Endothelial cell of umbilical vein (primary cell): ENCODE measurements at regions not wholly inside any gene's neighbourhood (a gene's known extent, or its start where the extent isn't known, plus 50 kb on each side); places are given as distances from the start of the nearest gene placed in this dataset.

Source experiments
- BruUV-seq: library from RNA; stranded (reverse); fragments of 400-500 nt; replicated peaks from 2 replicates; lab custom pipeline; 2021; lab: Mats Ljungman, UMichigan
- CTCF ChIA-PET: fragments of 300-600, 350-600 bp; sonication (Branson Sonifier 250); formaldehyde crosslinking; loops from one replicate; lab custom pipeline; 2021; ENCODE audit warnings: antibody characterized with exemption, inconsistent platforms; lab: Charles Lee
- POLR2A ChIA-PET: fragments of 300-600, 350-600 bp; sonication (Branson Sonifier 250); formaldehyde crosslinking; loops from one replicate; lab custom pipeline; 2021; ENCODE audit warnings: antibody characterized with exemption, inconsistent platforms; lab: Charles Lee
- DNase-seq: peaks from one replicate; pipeline ENCODE4 v3.0.0-alpha.2; 2011; ENCODE audit warnings: low read depth, low spot score
- FAIRE-seq: peaks from 2 replicates; lab custom pipeline; 2011; peaks lifted over from hg19 to GRCh38; lab: Jason Lieb, UNC
- H2AFZ ChIP-seq: 2 replicates; pipeline ENCODE4 v1.6.0; 2012; ENCODE audit warnings: low read depth, low read length, control low read depth, inconsistent platforms
- H3K27ac ChIP-seq: 2 replicates; pipeline ENCODE4 v1.5.1; 2011; ENCODE audit warnings: low read depth, mild to moderate bottlenecking, control low read depth, low read length, moderate library complexity; ENCODE audit not compliant: insufficient read depth
- H3K27me3 ChIP-seq, 2 experiments: 2 replicates each; pipeline versions ENCODE4 v1.6.0 to v1.6.1; 2011; ENCODE audit warnings: low read length in 2 of 2, mixed read lengths in 1 of 2; ENCODE audit not compliant: control insufficient read depth in 2 of 2, insufficient read depth in 2 of 2
- H3K36me3 ChIP-seq, 2 experiments: 2 replicates in 1 of 2; 3 replicates in 1 of 2; pipeline ENCODE4 v1.5.1; 2011; ENCODE audit warnings: low read length in 2 of 2, mild to moderate bottlenecking in 1 of 2, moderate library complexity in 1 of 2; ENCODE audit not compliant: control insufficient read depth in 2 of 2, insufficient read depth in 2 of 2; ENCODE audit errors: extremely low read depth in 1 of 2
- H3K4me1 ChIP-seq: 3 replicates; pipeline ENCODE4 v1.5.1; 2011; ENCODE audit warnings: mild to moderate bottlenecking, low read length; ENCODE audit not compliant: control insufficient read depth, insufficient read depth; ENCODE audit errors: extremely low read depth
- H3K4me2 ChIP-seq: 2 replicates; pipeline ENCODE4 v1.6.1; 2011; ENCODE audit warnings: low read length, control low read depth, mixed read lengths; ENCODE audit not compliant: insufficient read depth
- H3K4me3 ChIP-seq, 3 experiments: fragments of 200-600 bp in 1 of 3; sonication (generic), shearing (Covaris generic) in 1 of 3; replicated peaks in 1 of 3; 2 replicates each; pipeline ENCODE4 v1.5.1; 2011 to 2016; ENCODE audit warnings: control low read depth in 3 of 3, low read length in 3 of 3, mild to moderate bottlenecking in 2 of 3, inconsistent platforms in 1 of 3, low read depth in 1 of 3, moderate library complexity in 1 of 3; ENCODE audit not compliant: insufficient read depth in 1 of 3
- H3K79me2 ChIP-seq: 2 replicates; pipeline ENCODE4 v1.6.0; 2012; ENCODE audit warnings: low read length, inconsistent platforms; ENCODE audit not compliant: control insufficient read depth, insufficient read depth
- H3K9ac ChIP-seq: replicated peaks from 2 replicates; pipeline ENCODE3; 2011; ENCODE audit warnings: low read length, control low read depth; ENCODE audit not compliant: insufficient read depth; ENCODE audit errors: extremely low read depth
- H3K9me1 ChIP-seq: replicated peaks from 3 replicates; pipeline ENCODE4 v1.6.0; 2011; ENCODE audit warnings: mild to moderate bottlenecking, low read length; ENCODE audit not compliant: control insufficient read depth, insufficient read depth; ENCODE audit errors: extremely low read depth
- H3K9me3 ChIP-seq: replicated peaks from 2 replicates; pipeline ENCODE4 v1.5.1; 2012; ENCODE audit warnings: low read length, inconsistent platforms; ENCODE audit not compliant: control insufficient read depth, insufficient read depth
- H4K20me1 ChIP-seq: replicated peaks from 2 replicates; pipeline ENCODE3; 2011; ENCODE audit warnings: mild to moderate bottlenecking, low read length; ENCODE audit not compliant: control insufficient read depth, insufficient read depth; ENCODE audit errors: extremely low read depth
- EZH2 ChIP-seq: IDR thresholded peaks from 2 replicates; pipeline ENCODE4 v1.6.1; 2012; ENCODE audit warnings: borderline replicate concordance, low read depth, mild to moderate bottlenecking, moderate library complexity, low read length, inconsistent platforms; ENCODE audit not compliant: severe bottlenecking
- FOS ChIP-seq: IDR thresholded peaks from 2 replicates; pipeline ENCODE4 v1.6.1; 2011; ENCODE audit warnings: mild to moderate bottlenecking, low read length, moderate library complexity, borderline replicate concordance; ENCODE audit not compliant: insufficient read depth
- GATA2 ChIP-seq: IDR thresholded peaks from 2 replicates; pipeline ENCODE4 v1.7.0; 2011; ENCODE audit warnings: low read depth, mild to moderate bottlenecking, moderate library complexity, mixed read lengths, low read length; ENCODE audit not compliant: insufficient read length, insufficient read depth
- JUN ChIP-seq: IDR thresholded peaks from 2 replicates; pipeline ENCODE4 v1.6.1; 2011; ENCODE audit warnings: borderline replicate concordance, low read depth; ENCODE audit not compliant: insufficient read length, insufficient read depth
- MYC ChIP-seq: IDR thresholded peaks from one replicate; pipeline ENCODE4 v1.6.1; 2011; ENCODE audit warnings: mild to moderate bottlenecking, low read depth, low read length
- POLR2A ChIP-seq: IDR thresholded peaks from 2 replicates; pipeline ENCODE4 v1.6.1; 2012; ENCODE audit warnings: low read depth, mild to moderate bottlenecking, control low read depth, low read length
- POLR2AphosphoS5 ChIP-seq: IDR thresholded peaks from 2 replicates; pipeline ENCODE4 v1.6.1; 2012; ENCODE audit warnings: low read depth, mild to moderate bottlenecking, control low read depth, low read length, moderate library complexity; ENCODE audit not compliant: insufficient read depth
- dilution Hi-C: fragments of 300-500 bp; cut with MboI; formaldehyde crosslinking; loops from one replicate; pipeline ENCODE4 v1.15.0; 2019; ENCODE audit warnings: low sequenced_read_pairs; ENCODE audit not compliant: extremely low pct_ligation_motif_present
- intact Hi-C: fragments of 100-400 bp; cut with micrococcal nuclease; formaldehyde crosslinking; loops from one replicate; pipeline ENCODE4 v1.10.0; 2022
- TF ChIP-seq, protein P1 (sequence below): IDR thresholded peaks from 2 replicates; pipeline ENCODE4 v1.6.1; 2011; ENCODE audit not compliant: insufficient read depth, insufficient read length

DNA sequence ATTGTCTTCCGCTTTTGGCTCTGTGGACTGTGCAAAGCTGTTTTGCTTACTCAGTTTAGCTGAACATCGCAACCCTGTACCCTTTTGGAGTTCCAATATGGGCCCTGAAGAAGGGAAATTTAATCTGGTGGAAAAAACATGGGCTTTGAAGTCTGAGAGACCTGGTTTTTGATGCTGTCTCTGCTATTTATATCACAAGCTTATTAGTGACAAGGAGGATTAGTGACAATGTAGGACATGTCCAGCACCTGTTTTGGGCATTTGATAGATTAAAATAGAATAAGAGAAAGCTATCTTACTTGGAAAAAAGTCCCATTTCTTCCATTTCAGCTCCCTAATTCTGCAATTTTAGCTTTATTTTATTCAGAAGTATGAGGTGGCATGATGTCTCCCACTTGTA, 417.3 kb downstream of the SPRY1 start:
- no peaks in the 10 kb centered on the region for H4K20me1 ChIP-seq
- no TSS peak for BruUV-seq
- H3K9me1 ChIP-seq = no peaks in the 10 kb centered on the region
- dilution Hi-C loops (no loop called here), intact Hi-C loops (no loop called here)
- no peaks in the 10 kb centered on the region for H3K27me3 ChIP-seq
- no peaks in the 10 kb centered on the region for H3K79me2 ChIP-seq
- H3K27ac ChIP-seq = no peak overlapping the region
- POLR2A ChIA-PET = no interaction called here
- FAIRE-seq (no peak), DNase-seq (no peak)
- no peaks in the 10 kb centered on the region for H3K4me1 ChIP-seq
- H3K4me2 ChIP-seq = no peak overlapping the region
- CTCF ChIA-PET = interaction anchor here (1.0 kb wide), 1 partner anchor 10 kb away, joined by 4 read pairs; no protein-coding TSS in a partner anchor
- H3K36me3 ChIP-seq = no peaks in the 10 kb centered on the region
- no peak overlapping the region for H3K9ac ChIP-seq
- no peaks in the 10 kb centered on the region for H3K9me3 ChIP-seq
- H2AFZ ChIP-seq = no peak overlapping the region
- H3K4me3 ChIP-seq = no peak overlapping the region
- TF ChIP-seq MYC (no peak), FOS (no peak), POLR2A (no peak), EZH2 (no peak), POLR2AphosphoS5 (no peak), GATA2 (no peak)
- TF ChIP-seq, protein P1, sequence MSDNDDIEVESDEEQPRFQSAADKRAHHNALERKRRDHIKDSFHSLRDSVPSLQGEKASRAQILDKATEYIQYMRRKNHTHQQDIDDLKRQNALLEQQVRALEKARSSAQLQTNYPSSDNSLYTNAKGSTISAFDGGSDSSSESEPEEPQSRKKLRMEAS = no peak

DNA sequence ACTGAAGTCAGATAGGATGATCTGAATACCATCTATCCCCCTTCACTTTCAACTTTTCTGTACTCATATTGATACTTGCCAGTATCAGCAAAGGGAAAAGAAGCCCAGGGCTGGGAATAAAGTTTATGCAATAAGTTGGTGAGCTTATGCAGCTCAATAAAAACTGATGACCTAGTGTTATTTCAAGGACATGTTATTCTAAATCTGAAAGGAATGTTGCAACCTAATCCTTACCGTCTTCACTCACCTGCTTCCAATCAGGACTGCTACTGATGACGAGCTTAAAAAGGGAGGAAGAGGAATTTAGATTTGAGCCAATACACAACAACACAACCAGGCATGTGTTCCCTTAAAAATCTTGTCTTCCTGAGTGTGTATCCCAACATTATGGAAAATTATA, 419.9 kb downstream of the SPRY1 start:
- CTCF ChIA-PET = interaction anchor here (0.9 kb wide), 2 partner anchors 10 to 11 kb away, joined by 3 read pairs; no protein-coding TSS in a partner anchor
- TF ChIP-seq FOS = no peak
- TF ChIP-seq, protein P1 = no peak
- no peak for TF ChIP-seq EZH2
- no peak for TF ChIP-seq JUN
- TF ChIP-seq MYC = no peak
- Histone ChIP-seq H3K4me1 (no peaks in the 10 kb centered on the region), H3K79me2 (no peaks in the 10 kb centered on the region), H2AFZ (no peak overlapping the region), H4K20me1 (no peaks in the 10 kb centered on the region), H3K4me2 (no peak overlapping the region), H3K9me3 (no peaks in the 10 kb centered on the region), H3K27ac (no peak overlapping the region), H3K4me3 (no peak overlapping the region), H3K9me1 (no peaks in the 10 kb centered on the region), H3K36me3 (no peaks in the 10 kb centered on the region), H3K9ac (no peak overlapping the region), H3K27me3 (no peaks in the 10 kb centered on the region)
- BruUV-seq = no TSS peak
- dilution Hi-C loops = no loop called here
- no peak for FAIRE-seq
- POLR2A ChIA-PET = no interaction called here
- intact Hi-C loops = no loop called here
- no peak for DNase-seq
